Thoracic aorta (tissue), 2 donors: ENCODE measurements at regions not wholly inside any gene's neighbourhood (a gene's known extent, or its start where the extent isn't known, plus 50 kb on each side); places are given as distances from the start of the nearest gene placed in this dataset.

Experiments used
- ATAC-seq: fragments of 150-250 bp; one replicate; pipeline ENCODE4 v1.8.0; 2017; ENCODE audit warnings: low read depth; ENCODE audit not compliant: insufficient number of reproducible peaks, low FRiP score
- DNase-seq: peaks from one replicate; pipeline ENCODE4 v3.0.0-alpha.2; 2020; ENCODE audit warnings: low spot score
- H3K27ac ChIP-seq, 2 donors: fragments of 200-600 bp; sonication (generic); 1 replicate in 1 of 2; 2 replicates in 1 of 2; pipeline ENCODE4 v1.5.1; 2016; ENCODE audit warnings: mild to moderate bottlenecking in 2 of 2, moderate library complexity in 2 of 2
- H3K27me3 ChIP-seq: fragments of 200-600 bp; sonication (generic); replicated peaks from 2 replicates; pipeline ENCODE4 v1.6.0; 2016; ENCODE audit warnings: mild to moderate bottlenecking; ENCODE audit not compliant: insufficient read depth
- H3K36me3 ChIP-seq: fragments of 200-600 bp; sonication (generic); one replicate; pipeline ENCODE4 v1.5.1; 2016
- H3K4me1 ChIP-seq, 2 donors: fragments of 200-600 bp; sonication (generic); 1 replicate in 1 of 2; 2 replicates in 1 of 2; pipeline versions ENCODE4 v1.5.1 to v1.6.0; 2016; ENCODE audit warnings: low read depth in 2 of 2, mild to moderate bottlenecking in 1 of 2; ENCODE audit not compliant: control insufficient read depth in 1 of 2
- H3K4me3 ChIP-seq: fragments of 200-600 bp; sonication (generic); 2 replicates; pipeline ENCODE4 v1.5.1; 2016; ENCODE audit warnings: mild to moderate bottlenecking
- H3K9me3 ChIP-seq: fragments of 200-600 bp; sonication (generic); 2 replicates; pipeline ENCODE4 v1.5.1; 2016
- CTCF ChIP-seq: fragments of 200-600 bp; sonication (generic); IDR thresholded peaks from one replicate; pipeline ENCODE4 v1.5.1; 2019; ENCODE audit warnings: antibody characterized with exemption

GRCh38 chr21:17139696-17140095 is 373.1 kb upstream of the CXADR start:
- Histone ChIP-seq H3K36me3 (no peaks in the 10 kb centered on the region), H3K9me3 (no peaks in the 10 kb centered on the region), H3K4me1 (peaks cover 4% of the 10 kb centered on the region in 2 donors), H3K27ac (no peak overlapping the region), H3K27me3 (no peaks in the 10 kb centered on the region), H3K4me3 (peak overlapping the region; percentile 56)
- DNase-seq (no peak), ATAC-seq (no peak)
- no peak for TF ChIP-seq CTCF

- Histone ChIP-seq H3K9me3 (no peaks in the 10 kb centered on the region), H3K27me3 (no peaks in the 10 kb centered on the region), H3K4me3 (no peak overlapping the region), H3K27ac (no peak overlapping the region), H3K4me1 (peaks cover 1 to 2% of the 10 kb centered on the region in 2 donors), H3K36me3 (no peaks in the 10 kb centered on the region)
- TF ChIP-seq CTCF: no peak
- DNase-seq (no peak), ATAC-seq (no peak)
Measured at GRCh38 chr21:17146426-17146825, 366.4 kb upstream of the CXADR start.

GRCh38 chr21:17159697-17160096 is 353.1 kb upstream of the CXADR start:
- H3K27me3 ChIP-seq: no peaks in the 10 kb centered on the region
- no peak overlapping the region for H3K27ac ChIP-seq
- H3K4me1 ChIP-seq: peaks cover 0 to 19% of the 10 kb centered on the region in 2 donors
- H3K36me3 ChIP-seq: no peaks in the 10 kb centered on the region
- DNase-seq (no peak), ATAC-seq (no peak)
- H3K9me3 ChIP-seq: no peaks in the 10 kb centered on the region
- no peak overlapping the region for H3K4me3 ChIP-seq
- TF ChIP-seq CTCF: no peak

GRCh38 chr21:17185674-17186073 is 327.2 kb upstream of the CXADR start:
- ATAC-seq: no peak
- H3K4me3 ChIP-seq: no peak overlapping the region
- no peaks in the 10 kb centered on the region for H3K27me3 ChIP-seq
- no peak overlapping the region for H3K27ac ChIP-seq
- no peaks in the 10 kb centered on the region for H3K9me3 ChIP-seq
- no peak for DNase-seq
- H3K36me3 ChIP-seq: no peaks in the 10 kb centered on the region
- no peaks in the 10 kb centered on the region for H3K4me1 ChIP-seq
- TF ChIP-seq CTCF: no peak

- no peak for TF ChIP-seq CTCF
- no peaks in the 10 kb centered on the region for H3K36me3 ChIP-seq
- DNase-seq (no peak), ATAC-seq (no peak)
- H3K27ac ChIP-seq: no peak overlapping the region
- H3K4me3 ChIP-seq: no peak overlapping the region
- peaks cover 4% of the 10 kb centered on the region for H3K9me3 ChIP-seq
- no peaks in the 10 kb centered on the region for H3K27me3 ChIP-seq
- H3K4me1 ChIP-seq: no peaks in the 10 kb centered on the region
Measured at GRCh38 chr21:17189963-17190362, 322.9 kb upstream of the CXADR start.
